A549 (cell line): ENCODE measurements at regions not wholly inside any gene's neighbourhood (a gene's known extent, or its start where the extent isn't known, plus 50 kb on each side); places are given as distances from the start of the nearest gene placed in this dataset.
"Not testable (repeated sequence)": the region's sequence is repeated elsewhere in the genome, so short reads cannot be mapped to it uniquely, and the experiment has no call there.

Experiments
- ATAC-seq, 2 experiments: fragments of 200-7000 bp in 1 of 2; fragments of >200 bp in 1 of 2; cut with Nextera tagmentation in 1 of 2; cut with Tn5 transposase in 1 of 2; 3 replicates each; pipeline versions ENCODE4 v1.8.0 to v1.9.1; 2018 to 2020; ENCODE audit warnings: mild to moderate bottlenecking in 1 of 2, moderate library complexity in 1 of 2
- CTCF ChIA-PET: fragments of 300-600 bp; sonication (Branson Sonifier 250); formaldehyde crosslinking; extraction: SDS; loops from one replicate; lab custom pipeline; 2021; ENCODE audit warnings: antibody characterized with exemption, inconsistent platforms; lab: Yijun Ruan, JAX
- POLR2A ChIA-PET: fragments of 350-600 bp; formaldehyde crosslinking; extraction: SDS; loops from one replicate; lab custom pipeline; 2021; ENCODE audit warnings: antibody characterized with exemption, inconsistent platforms; lab: Yijun Ruan, JAX
- DNase-seq, 2 experiments: peaks; one replicate each; pipeline versions ENCODE4 v3.0.0 to v3.0.0-alpha.2; 2011 to 2016; ENCODE audit warnings: low read depth in 1 of 2, low spot score in 1 of 2
- FAIRE-seq: peaks from 2 replicates; lab custom pipeline; 2011; peaks lifted over from hg19 to GRCh38; lab: Jason Lieb, UNC
- H3K27ac ChIP-seq, 2 experiments: fragments of >200 bp; sonication (Bioruptor Twin); formaldehyde crosslinking; 3 replicates each; pipeline ENCODE4 v1.5.1; 2016 to 2017
- H3K4me1 ChIP-seq: fragments of >200 bp; sonication (Bioruptor Twin); formaldehyde crosslinking; 3 replicates; pipeline ENCODE4 v1.6.1; 2016
- H3K4me2 ChIP-seq: fragments of >200 bp; sonication (Bioruptor Twin); formaldehyde crosslinking; 3 replicates; pipeline ENCODE4 v1.6.1; 2016
- H3K4me3 ChIP-seq: fragments of >200 bp; sonication (Bioruptor Twin); formaldehyde crosslinking; 3 replicates; pipeline ENCODE4 v1.5.1; 2016
- H3K9me3 ChIP-seq: fragments of >200 bp; sonication (Bioruptor Twin); formaldehyde crosslinking; 3 replicates; pipeline ENCODE4 v1.6.1; 2016
- CTCF ChIP-seq: fragments of >200 bp; sonication (Bioruptor Twin); formaldehyde crosslinking; IDR thresholded peaks from 3 replicates; pipeline ENCODE4 v1.5.1; 2016
- EP300 ChIP-seq, 2 experiments: fragments of >200 bp; sonication (Bioruptor Twin); formaldehyde crosslinking; IDR thresholded peaks; 2 replicates in 1 of 2; 3 replicates in 1 of 2; pipeline ENCODE4 v1.6.1; 2016 to 2017
- HDAC2 ChIP-seq: fragments of 200-600 bp; sonication (generic); IDR thresholded peaks from 2 replicates; pipeline ENCODE4 v1.6.1; 2016
- HEYL ChIP-seq: fragments of 250-450 bp; sonication (Bioruptor Pico); IDR thresholded peaks from 2 replicates; pipeline ENCODE4 v1.8.0; 2021; ENCODE audit warnings: mild to moderate bottlenecking, moderate library complexity
- JUN ChIP-seq, 2 experiments: fragments of >200 bp; sonication (Bioruptor Twin); formaldehyde crosslinking; IDR thresholded peaks; 2 replicates in 1 of 2; 3 replicates in 1 of 2; pipeline ENCODE4 v1.6.1; 2016 to 2017
- KDM1A ChIP-seq: fragments of 200-600 bp; sonication (generic); IDR thresholded peaks from 2 replicates; pipeline ENCODE4 v1.6.1; 2016; ENCODE audit warnings: low read depth, mild to moderate bottlenecking
- KDM5A ChIP-seq: fragments of 200-600 bp; sonication (generic); IDR thresholded peaks from 2 replicates; pipeline ENCODE4 v1.6.1; 2016; ENCODE audit warnings: antibody characterized with exemption, mild to moderate bottlenecking
- MAFK ChIP-seq: fragments of 450-650 bp; IDR thresholded peaks from 2 replicates; pipeline ENCODE4 v1.6.1; 2014; ENCODE audit not compliant: partially characterized antibody
- MAZ ChIP-seq: fragments of 150-350 bp; IDR thresholded peaks from 2 replicates; pipeline ENCODE4 v1.6.1; 2014; ENCODE audit warnings: antibody characterized with exemption, low read depth, low read length, borderline replicate concordance
- POLR2AphosphoS2 ChIP-seq: conservative IDR thresholded peaks from 2 replicates; pipeline ENCODE4 v1.6.1; 2012; ENCODE audit warnings: low read length, improper control_type of control experiment, inconsistent platforms
- RAD21 ChIP-seq, 2 experiments: fragments of >200 bp in 1 of 2; sonication (Bioruptor Twin) in 1 of 2; formaldehyde crosslinking in 1 of 2; IDR thresholded peaks in 1 of 2; conservative IDR thresholded peaks in 1 of 2; 2 replicates in 1 of 2; 3 replicates in 1 of 2; pipeline ENCODE4 v1.6.1; 2012 to 2018; ENCODE audit warnings: inconsistent platforms in 1 of 2
- RARB ChIP-seq: fragments of 250-450 bp; sonication (Bioruptor Pico); IDR thresholded peaks from 2 replicates; pipeline ENCODE4 v1.8.0; 2021; ENCODE audit warnings: mild to moderate bottlenecking, moderate library complexity
- RNF2 ChIP-seq: fragments of 200-600 bp; sonication (generic); IDR thresholded peaks from 2 replicates; pipeline ENCODE4 v1.6.1; 2016; ENCODE audit warnings: low read depth, mild to moderate bottlenecking, antibody characterized with exemption, moderate library complexity, borderline replicate concordance
- SMC3 ChIP-seq: fragments of >200 bp; sonication (Bioruptor Twin); formaldehyde crosslinking; IDR thresholded peaks from 3 replicates; pipeline ENCODE4 v1.6.1; 2018; ENCODE audit warnings: inconsistent platforms
- TP53 ChIP-seq: fragments of 250-450 bp; sonication (Bioruptor Pico); IDR thresholded peaks from 2 replicates; pipeline ENCODE4 v1.5.0; 2021; ENCODE audit warnings: mild to moderate bottlenecking, moderate library complexity
- ZC3H11A ChIP-seq: fragments of 450-650 bp; IDR thresholded peaks from 2 replicates; pipeline ENCODE4 v1.6.1; 2014; ENCODE audit warnings: antibody characterized with exemption, mild to moderate bottlenecking
- WGBS: methylation state at CpG from one replicate; pipeline ENCODE4 v1.1.6; 2017; ENCODE audit errors: missing lambda C conversion rate; 5-methylcytosine and 5-hydroxymethylcytosine counted together
- TF ChIP-seq, protein P1 (sequence below): fragments of 200-600 bp; sonication (generic); IDR thresholded peaks from 2 replicates; pipeline ENCODE4 v1.6.1; 2016; ENCODE audit warnings: antibody characterized with exemption, mild to moderate bottlenecking, moderate library complexity
- TF ChIP-seq, protein P2 (sequence below): fragments of 250-450 bp; sonication (Bioruptor Pico); IDR thresholded peaks from 2 replicates; pipeline ENCODE4 v1.5.0; 2021; ENCODE audit warnings: mild to moderate bottlenecking, moderate library complexity, borderline replicate concordance
- TF ChIP-seq, protein P3 (sequence below): fragments of 450-650 bp; IDR thresholded peaks from 2 replicates; pipeline ENCODE4 v1.6.1; 2014; ENCODE audit warnings: antibody characterized with exemption

DNA sequence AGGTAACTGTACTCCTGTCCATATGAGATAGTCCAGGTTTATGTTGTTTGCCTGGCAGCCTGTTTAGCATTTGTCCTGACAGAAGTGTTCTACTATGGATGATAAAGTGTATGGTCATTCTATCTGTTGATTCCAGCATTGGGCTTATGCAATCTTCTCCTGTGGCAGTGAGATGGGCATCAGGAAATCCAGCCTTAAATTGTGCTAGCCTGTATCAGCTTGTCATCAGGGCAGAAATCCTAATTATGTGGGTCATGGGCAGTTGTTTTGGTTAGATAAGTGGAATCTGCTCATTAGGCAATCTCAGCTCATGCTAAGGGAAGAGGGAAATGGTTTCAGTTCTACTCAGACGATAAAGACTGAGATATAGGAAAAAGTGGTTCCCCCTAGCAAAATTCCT, 247.4 kb upstream of the CHD1 start (continued):
- TF ChIP-seq, protein P1, sequence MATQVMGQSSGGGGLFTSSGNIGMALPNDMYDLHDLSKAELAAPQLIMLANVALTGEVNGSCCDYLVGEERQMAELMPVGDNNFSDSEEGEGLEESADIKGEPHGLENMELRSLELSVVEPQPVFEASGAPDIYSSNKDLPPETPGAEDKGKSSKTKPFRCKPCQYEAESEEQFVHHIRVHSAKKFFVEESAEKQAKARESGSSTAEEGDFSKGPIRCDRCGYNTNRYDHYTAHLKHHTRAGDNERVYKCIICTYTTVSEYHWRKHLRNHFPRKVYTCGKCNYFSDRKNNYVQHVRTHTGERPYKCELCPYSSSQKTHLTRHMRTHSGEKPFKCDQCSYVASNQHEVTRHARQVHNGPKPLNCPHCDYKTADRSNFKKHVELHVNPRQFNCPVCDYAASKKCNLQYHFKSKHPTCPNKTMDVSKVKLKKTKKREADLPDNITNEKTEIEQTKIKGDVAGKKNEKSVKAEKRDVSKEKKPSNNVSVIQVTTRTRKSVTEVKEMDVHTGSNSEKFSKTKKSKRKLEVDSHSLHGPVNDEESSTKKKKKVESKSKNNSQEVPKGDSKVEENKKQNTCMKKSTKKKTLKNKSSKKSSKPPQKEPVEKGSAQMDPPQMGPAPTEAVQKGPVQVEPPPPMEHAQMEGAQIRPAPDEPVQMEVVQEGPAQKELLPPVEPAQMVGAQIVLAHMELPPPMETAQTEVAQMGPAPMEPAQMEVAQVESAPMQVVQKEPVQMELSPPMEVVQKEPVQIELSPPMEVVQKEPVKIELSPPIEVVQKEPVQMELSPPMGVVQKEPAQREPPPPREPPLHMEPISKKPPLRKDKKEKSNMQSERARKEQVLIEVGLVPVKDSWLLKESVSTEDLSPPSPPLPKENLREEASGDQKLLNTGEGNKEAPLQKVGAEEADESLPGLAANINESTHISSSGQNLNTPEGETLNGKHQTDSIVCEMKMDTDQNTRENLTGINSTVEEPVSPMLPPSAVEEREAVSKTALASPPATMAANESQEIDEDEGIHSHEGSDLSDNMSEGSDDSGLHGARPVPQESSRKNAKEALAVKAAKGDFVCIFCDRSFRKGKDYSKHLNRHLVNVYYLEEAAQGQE = no peak
- TF ChIP-seq MAZ (no peak), TP53 (CRISPR knock-in tag) (no peak)

- peak in 1 of 2 experiments; percentile 2 for DNase-seq
- ChIA-PET POLR2A (no interaction called here), CTCF (no interaction called here)
- no peak overlapping the region for H3K4me3 ChIP-seq
- WGBS = 40% methylated on average over 3 of the region's 3 CpGs
- TF ChIP-seq HEYL (CRISPR knock-in tag) = no peak
- TF ChIP-seq RAD21 (conservative IDR thresholded peaks at IDR 0.05 in 1 of 2, IDR thresholded peaks at IDR 0.05 in 1 of 2) = peak; percentile 29 to 40; a peak in 3 of 5 replicates
- TF ChIP-seq RARB (CRISPR knock-in tag) = no peak
- TF ChIP-seq CTCF = peak; percentile 31
- TF ChIP-seq, protein P1 = no peak
- no peak for FAIRE-seq
- ATAC-seq = no peak
- H3K9me3 ChIP-seq = no peaks in the 10 kb centered on the region
- no peak overlapping the region for H3K27ac ChIP-seq
- no peaks in the 10 kb centered on the region for H3K4me1 ChIP-seq
- H3K4me2 ChIP-seq = no peak overlapping the region
Observed at GRCh38 chr5:99169309-99169708, 240.5 kb upstream of the CHD1 start.

GRCh38 chr5:99161538-99161937, 232.7 kb upstream of the CHD1 start:
- peak; percentile 78 for TF ChIP-seq ZC3H11A
- TF ChIP-seq, all 56 proteins: peak for 1; not testable (repeated sequence) for 55
- FAIRE-seq, H3K9me3 ChIP-seq, ATAC-seq, H3K27ac ChIP-seq, POLR2A ChIA-PET, CTCF ChIA-PET, H3K4me1 ChIP-seq, H3K4me2 ChIP-seq, DNase-seq, H3K4me3 ChIP-seq: not testable (repeated sequence)
- WGBS = 31% methylated on average over 4 of the region's 4 CpGs

DNA sequence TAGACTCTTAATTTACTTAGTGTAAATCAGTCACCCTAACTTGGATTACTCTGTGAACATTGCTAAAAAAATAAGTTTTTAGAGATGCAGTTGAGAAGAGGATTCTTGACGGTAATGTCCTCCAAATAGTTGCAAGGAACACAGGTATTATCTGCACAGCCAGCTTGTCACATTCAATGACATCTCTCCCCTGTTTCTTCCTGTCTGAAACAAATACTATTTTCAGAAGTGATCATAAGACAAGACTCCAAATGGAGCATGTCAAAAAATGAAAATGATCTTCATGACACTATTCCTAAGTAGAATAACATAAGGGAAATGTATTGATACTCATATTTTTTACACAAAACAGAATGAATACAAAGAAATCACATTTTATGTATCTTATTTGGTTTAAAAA, 227.9 kb upstream of the CHD1 start:
- FAIRE-seq = no peak
- H3K9me3 ChIP-seq = no peaks in the 10 kb centered on the region
- no peak overlapping the region for H3K4me2 ChIP-seq
- 54% methylated on average over 1 of the region's 1 CpG for WGBS
- no peak overlapping the region for H3K27ac ChIP-seq
- POLR2A ChIA-PET = no interaction called here
- no peak overlapping the region for H3K4me3 ChIP-seq
- H3K4me1 ChIP-seq = no peaks in the 10 kb centered on the region
- DNase-seq = no peak
- CTCF ChIA-PET = interaction anchor here (0.6 kb wide), 1 partner anchor 52 kb away, joined by 4 read pairs; no protein-coding TSS in a partner anchor
- no peak for ATAC-seq
- TF ChIP-seq, protein P2, sequence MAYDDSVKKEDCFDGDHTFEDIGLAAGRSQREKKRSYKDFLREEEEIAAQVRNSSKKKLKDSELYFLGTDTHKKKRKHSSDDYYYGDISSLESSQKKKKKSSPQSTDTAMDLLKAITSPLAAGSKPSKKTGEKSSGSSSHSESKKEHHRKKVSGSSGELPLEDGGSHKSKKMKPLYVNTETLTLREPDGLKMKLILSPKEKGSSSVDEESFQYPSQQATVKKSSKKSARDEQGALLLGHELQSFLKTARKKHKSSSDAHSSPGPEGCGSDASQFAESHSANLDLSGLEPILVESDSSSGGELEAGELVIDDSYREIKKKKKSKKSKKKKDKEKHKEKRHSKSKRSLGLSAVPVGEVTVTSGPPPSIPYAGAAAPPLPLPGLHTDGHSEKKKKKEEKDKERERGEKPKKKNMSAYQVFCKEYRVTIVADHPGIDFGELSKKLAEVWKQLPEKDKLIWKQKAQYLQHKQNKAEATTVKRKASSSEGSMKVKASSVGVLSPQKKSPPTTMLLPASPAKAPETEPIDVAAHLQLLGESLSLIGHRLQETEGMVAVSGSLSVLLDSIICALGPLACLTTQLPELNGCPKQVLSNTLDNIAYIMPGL (CRISPR knock-in tag) = no peak
- TF ChIP-seq MAFK = no peak
- no peak for TF ChIP-seq JUN (IDR thresholded peaks at IDR 0.05)
- no peak for TF ChIP-seq KDM5A
- TF ChIP-seq RNF2 = no peak
- TF ChIP-seq SMC3 = no peak
- no peak for TF ChIP-seq HDAC2
- no peak for TF ChIP-seq EP300 (IDR thresholded peaks at IDR 0.05)
- TF ChIP-seq POLR2AphosphoS2 = no peak
- TF ChIP-seq KDM1A = no peak
- TF ChIP-seq, protein P3, sequence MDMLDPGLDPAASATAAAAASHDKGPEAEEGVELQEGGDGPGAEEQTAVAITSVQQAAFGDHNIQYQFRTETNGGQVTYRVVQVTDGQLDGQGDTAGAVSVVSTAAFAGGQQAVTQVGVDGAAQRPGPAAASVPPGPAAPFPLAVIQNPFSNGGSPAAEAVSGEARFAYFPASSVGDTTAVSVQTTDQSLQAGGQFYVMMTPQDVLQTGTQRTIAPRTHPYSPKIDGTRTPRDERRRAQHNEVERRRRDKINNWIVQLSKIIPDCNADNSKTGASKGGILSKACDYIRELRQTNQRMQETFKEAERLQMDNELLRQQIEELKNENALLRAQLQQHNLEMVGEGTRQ = no peak
